ENCODE measurements at regions not wholly inside any gene's neighbourhood (a gene's known extent, or its start where the extent isn't known, plus 50 kb on each side); places are given as distances from the start of the nearest gene placed in this dataset.

GRCh38 chr12:74741112-74741511 is 203.5 kb downstream of the ATXN7L3B start:
- TF ChIP-seq CTCF (IDR thresholded peaks at IDR 0.05; ENCODE audit: borderline replicate concordance, extremely low read depth, low read length, poor library complexity, severe bottlenecking), result no peak
- TF ChIP-seq EZH2 (IDR thresholded peaks at IDR 0.05; ENCODE audit: borderline replicate concordance, low read depth, low read length, severe bottlenecking), result no peak

All from DND-41 (cell line).